Activated T-cell treated with anti-CD3 and anti-CD28 coated beads, Interleukin-2, amount 50 U/mL, for 24 hours (primary cell): ENCODE measurements at regions not wholly inside any gene's neighbourhood (a gene's known extent, or its start where the extent isn't known, plus 50 kb on each side); places are given as distances from the start of the nearest gene placed in this dataset.

Source experiments
- DNase-seq: peaks from one replicate; pipeline ENCODE4 v3.0.0-alpha.2; 2020
- H3K27ac Mint-ChIP-seq: 2 replicates; pipeline ENCODE4 v1.8.0; 2020; ENCODE audit warnings: mild to moderate bottlenecking, mixed read lengths
- H3K27me3 Mint-ChIP-seq: 2 replicates; pipeline ENCODE4 v1.8.0; 2020; ENCODE audit warnings: mixed read lengths
- H3K36me3 Mint-ChIP-seq: 2 replicates; pipeline ENCODE4 v1.8.0; 2020; ENCODE audit warnings: low read depth, mixed read lengths
- H3K4me1 Mint-ChIP-seq: 2 replicates; pipeline ENCODE4 v1.8.0; 2020; ENCODE audit warnings: low read depth, mixed read lengths
- H3K4me3 Mint-ChIP-seq: 2 replicates; pipeline ENCODE4 v1.8.0; 2020; ENCODE audit warnings: mild to moderate bottlenecking, moderate library complexity, mixed read lengths
- H3K9me3 Mint-ChIP-seq: 2 replicates; pipeline ENCODE4 v1.8.0; 2020; ENCODE audit warnings: mixed read lengths

DNA sequence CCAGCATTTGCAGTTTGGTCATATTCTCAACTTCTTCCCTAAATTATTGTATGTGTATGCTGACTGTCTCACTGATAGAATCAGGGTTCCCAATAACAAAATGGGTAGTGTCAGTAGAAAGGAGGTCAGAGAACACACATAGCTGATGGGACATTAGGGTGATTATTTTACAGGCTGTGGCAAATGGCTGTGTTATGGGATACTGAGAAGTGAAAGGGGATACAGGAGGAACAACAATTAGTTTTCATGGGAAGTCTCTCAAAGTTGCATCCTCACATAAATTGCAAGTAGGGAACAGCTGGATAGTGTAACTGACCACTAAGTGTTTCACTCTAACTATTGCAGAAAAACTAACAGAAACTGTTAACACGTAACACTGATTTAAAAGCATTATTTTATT is 1199.3 kb downstream of the PCDH17 start:
- H3K9me3 Mint-ChIP-seq: no peaks in the 10 kb centered on the region

DNA sequence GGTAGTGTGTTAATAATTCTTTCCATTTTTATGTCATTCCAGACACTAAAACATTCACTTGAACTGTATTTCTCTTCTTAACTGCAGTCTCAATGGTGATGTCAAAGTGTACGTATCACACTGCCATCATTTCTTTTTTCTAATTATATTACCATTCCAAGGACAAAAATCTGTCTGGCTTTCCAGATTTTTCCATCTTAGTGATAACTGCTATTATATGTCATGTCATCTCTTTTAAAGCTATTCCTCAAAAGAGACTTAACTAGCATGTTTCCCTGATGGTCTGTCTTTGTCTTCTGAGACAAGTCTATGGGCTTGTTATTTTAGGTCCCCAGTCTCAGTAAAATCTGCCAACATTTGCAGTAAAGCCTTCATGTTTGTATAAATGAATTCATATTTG is 1207.1 kb downstream of the PCDH17 start:
- Mint-ChIP-seq H3K4me3 (no peak overlapping the region), H3K27me3 (no peaks in the 10 kb centered on the region), H3K27ac (no peak overlapping the region), H3K4me1 (no peaks in the 10 kb centered on the region), H3K9me3 (peaks cover 3% of the 10 kb centered on the region), H3K36me3 (no peaks in the 10 kb centered on the region)
- no peak for DNase-seq

More for the DNA sequence above, 1199.3 kb downstream of the PCDH17 start:
- H3K27ac Mint-ChIP-seq: no peak overlapping the region
- no peaks in the 10 kb centered on the region for H3K27me3 Mint-ChIP-seq
- no peak overlapping the region for H3K4me3 Mint-ChIP-seq
- DNase-seq: no peak
- no peaks in the 10 kb centered on the region for H3K36me3 Mint-ChIP-seq
- H3K4me1 Mint-ChIP-seq: no peaks in the 10 kb centered on the region

DNA sequence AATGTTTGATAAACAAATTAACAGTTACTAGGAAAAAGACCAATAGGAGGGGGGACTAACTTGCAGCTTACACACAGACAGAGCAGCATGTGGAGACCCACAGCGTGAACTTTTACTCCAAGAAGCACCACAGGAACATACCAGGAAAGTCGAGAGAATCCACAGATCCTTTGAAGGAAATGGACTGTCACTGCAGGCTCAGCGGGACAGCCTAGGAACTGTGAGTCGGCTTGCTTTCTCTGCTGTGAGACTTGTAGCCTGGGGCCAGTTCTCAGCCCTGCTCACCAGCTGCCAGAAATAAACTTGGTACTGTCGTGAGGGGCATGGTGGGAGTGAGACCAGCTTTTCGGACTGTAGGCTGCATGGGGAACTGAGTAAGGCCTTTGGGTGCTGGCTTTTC is 1211.5 kb downstream of the PCDH17 start:
- H3K36me3 Mint-ChIP-seq: no peaks in the 10 kb centered on the region
- H3K4me1 Mint-ChIP-seq: no peaks in the 10 kb centered on the region
- no peak overlapping the region for H3K27ac Mint-ChIP-seq
- no peaks in the 10 kb centered on the region for H3K27me3 Mint-ChIP-seq
- no peak for DNase-seq
- peaks cover 25% of the 10 kb centered on the region for H3K9me3 Mint-ChIP-seq
- H3K4me3 Mint-ChIP-seq: no peak overlapping the region

DNA sequence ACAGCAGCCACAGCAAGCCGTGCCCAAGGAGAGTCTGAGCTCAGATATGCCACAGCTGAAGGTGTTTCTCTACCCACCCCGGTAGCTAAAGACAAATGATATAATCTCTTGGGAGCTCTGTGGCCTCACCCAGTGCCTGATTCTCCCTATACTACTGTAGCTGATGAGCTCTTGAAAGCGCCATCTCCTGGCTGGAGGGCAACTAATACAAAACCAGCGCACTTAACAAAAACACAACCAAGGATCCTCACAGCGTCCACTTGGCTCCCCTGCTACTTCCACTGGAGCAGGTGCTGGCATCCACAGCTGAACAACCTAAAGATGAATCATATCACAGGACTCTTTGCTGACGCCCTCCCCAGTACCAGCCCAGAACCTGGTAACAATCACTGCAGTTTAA is 1212.0 kb downstream of the PCDH17 start:
- H3K4me3 Mint-ChIP-seq: no peak overlapping the region
- H3K9me3 Mint-ChIP-seq: peaks cover 25% of the 10 kb centered on the region
- H3K36me3 Mint-ChIP-seq: no peaks in the 10 kb centered on the region
- H3K27me3 Mint-ChIP-seq: no peaks in the 10 kb centered on the region
- H3K27ac Mint-ChIP-seq: no peak overlapping the region
- DNase-seq: no peak
- H3K4me1 Mint-ChIP-seq: no peaks in the 10 kb centered on the region

DNA sequence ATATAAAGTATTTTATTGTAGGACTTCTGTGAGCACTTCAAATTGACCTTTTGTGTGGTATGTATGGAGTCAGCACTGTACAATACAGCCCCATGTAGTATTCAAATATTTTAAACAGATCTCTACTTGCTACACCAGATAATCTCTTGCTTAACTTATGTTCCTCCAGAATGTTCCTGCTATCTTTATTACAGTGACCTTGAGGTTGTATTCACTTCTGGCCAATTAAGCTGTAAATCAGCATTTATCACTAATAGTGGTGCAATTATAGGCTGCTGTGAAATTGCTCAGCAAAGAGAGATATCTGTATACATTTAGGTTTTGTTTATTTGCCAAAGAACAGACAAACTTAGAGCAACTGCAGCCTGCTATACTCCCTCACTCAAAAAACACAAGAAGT is 1218.6 kb downstream of the PCDH17 start:
- Mint-ChIP-seq H3K27me3 (no peaks in the 10 kb centered on the region), H3K36me3 (no peaks in the 10 kb centered on the region)

DNA sequence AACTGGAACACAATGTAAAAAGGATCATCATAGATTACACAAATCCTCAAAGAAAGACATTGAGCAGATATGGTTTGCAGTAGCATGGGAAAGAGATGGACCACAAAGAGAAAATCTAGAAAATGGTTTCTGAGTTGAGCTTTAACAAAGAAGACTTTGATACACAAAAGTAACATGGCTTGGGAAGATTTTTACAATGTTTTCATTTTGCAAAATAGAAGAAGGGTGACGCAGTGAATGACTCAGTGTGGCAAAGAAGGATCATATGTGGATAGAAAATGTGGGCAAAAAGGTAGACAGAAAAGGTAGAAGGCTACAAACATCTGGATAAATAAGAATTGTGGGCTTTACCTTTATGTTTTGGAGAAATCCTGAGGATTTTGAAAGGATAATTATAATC is 1220.5 kb downstream of the PCDH17 start:
- Mint-ChIP-seq H3K4me1 (no peaks in the 10 kb centered on the region), H3K4me3 (no peak overlapping the region), H3K27ac (no peak overlapping the region), H3K36me3 (no peaks in the 10 kb centered on the region), H3K27me3 (no peaks in the 10 kb centered on the region), H3K9me3 (peaks cover 2% of the 10 kb centered on the region)
- no peak for DNase-seq

More for the DNA sequence above, 1218.6 kb downstream of the PCDH17 start:
- Mint-ChIP-seq H3K4me1 (no peaks in the 10 kb centered on the region), H3K4me3 (no peak overlapping the region), H3K9me3 (peaks cover 12% of the 10 kb centered on the region), H3K27ac (no peak overlapping the region)
- DNase-seq: no peak

DNA sequence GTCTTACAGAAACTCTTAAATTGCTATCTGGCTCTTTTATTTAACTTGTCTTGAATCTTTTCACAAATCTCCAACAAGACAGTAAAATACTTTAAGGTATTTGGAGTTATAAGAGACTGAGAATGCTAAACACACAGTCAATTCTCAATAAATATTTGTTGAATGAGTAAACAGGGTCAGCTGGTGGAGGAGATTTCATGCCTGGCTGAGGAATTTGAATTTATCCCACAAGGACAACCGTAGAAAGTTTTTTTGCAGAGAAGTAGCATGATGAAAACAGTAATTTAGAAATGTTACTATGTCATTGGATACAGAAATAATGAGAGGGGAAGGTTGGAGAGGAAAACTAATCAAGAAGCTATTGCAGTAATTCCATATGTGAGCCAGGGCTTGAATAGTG is 1223.7 kb downstream of the PCDH17 start:
- no peaks in the 10 kb centered on the region for H3K4me1 Mint-ChIP-seq
- H3K27ac Mint-ChIP-seq: no peak overlapping the region
- no peak for DNase-seq
- no peaks in the 10 kb centered on the region for H3K27me3 Mint-ChIP-seq
- H3K9me3 Mint-ChIP-seq: peaks cover 2% of the 10 kb centered on the region
- H3K36me3 Mint-ChIP-seq: no peaks in the 10 kb centered on the region
- no peak overlapping the region for H3K4me3 Mint-ChIP-seq

DNA sequence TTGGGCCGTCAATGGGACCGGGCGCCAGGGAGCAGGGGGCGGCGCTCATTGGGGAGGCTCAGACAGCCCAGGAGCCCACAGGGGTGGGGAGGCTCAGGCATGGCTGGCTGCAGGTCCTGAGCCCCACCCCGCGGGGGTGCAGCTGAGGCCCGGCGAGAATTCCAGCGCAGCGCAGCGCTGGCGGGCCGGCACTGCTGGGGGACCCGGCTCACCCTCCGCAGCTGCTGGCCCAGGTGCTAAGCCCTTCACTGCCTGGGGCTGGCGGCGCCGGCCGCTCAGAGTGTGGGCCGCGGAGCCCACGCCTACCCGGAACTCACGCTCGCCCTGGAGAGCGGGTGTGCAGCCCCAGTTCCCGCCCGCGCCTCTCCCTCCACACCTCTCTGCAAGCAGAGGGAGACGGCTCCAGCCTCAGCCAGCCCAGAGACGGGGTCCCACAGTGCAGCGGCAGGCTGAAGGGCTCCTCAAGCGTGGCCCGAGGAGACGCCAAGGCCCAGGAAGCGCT is 1227.4 kb downstream of the PCDH17 start:
- Mint-ChIP-seq H3K9me3 (peaks cover 2% of the 10 kb centered on the region), H3K27ac (no peak overlapping the region), H3K4me1 (no peaks in the 10 kb centered on the region), H3K27me3 (no peaks in the 10 kb centered on the region), H3K36me3 (no peaks in the 10 kb centered on the region), H3K4me3 (no peak overlapping the region)
- DNase-seq: no peak

DNA sequence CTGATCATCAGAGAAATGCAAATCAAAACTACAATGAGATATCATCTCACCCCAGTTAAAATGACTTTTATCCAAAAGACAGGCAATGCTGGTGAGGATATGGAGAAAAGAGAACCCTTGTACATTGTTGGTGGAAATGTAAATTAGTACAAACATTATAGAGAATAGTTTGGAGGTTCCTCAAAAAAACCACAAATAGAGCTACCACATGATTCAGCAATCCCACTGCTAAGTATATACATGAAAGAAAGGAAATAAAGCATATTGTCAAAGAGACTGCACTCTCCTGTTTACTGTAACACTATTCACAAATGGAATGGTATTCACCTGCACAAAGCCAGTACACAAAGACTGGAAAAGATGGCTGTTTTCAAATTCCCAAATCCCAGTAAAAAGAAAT is 1233.7 kb downstream of the PCDH17 start:
- Mint-ChIP-seq H3K27me3 (no peaks in the 10 kb centered on the region), H3K36me3 (no peaks in the 10 kb centered on the region), H3K9me3 (peaks cover 5% of the 10 kb centered on the region), H3K4me3 (no peak overlapping the region), H3K4me1 (no peaks in the 10 kb centered on the region), H3K27ac (no peak overlapping the region)
- no peak for DNase-seq

DNA sequence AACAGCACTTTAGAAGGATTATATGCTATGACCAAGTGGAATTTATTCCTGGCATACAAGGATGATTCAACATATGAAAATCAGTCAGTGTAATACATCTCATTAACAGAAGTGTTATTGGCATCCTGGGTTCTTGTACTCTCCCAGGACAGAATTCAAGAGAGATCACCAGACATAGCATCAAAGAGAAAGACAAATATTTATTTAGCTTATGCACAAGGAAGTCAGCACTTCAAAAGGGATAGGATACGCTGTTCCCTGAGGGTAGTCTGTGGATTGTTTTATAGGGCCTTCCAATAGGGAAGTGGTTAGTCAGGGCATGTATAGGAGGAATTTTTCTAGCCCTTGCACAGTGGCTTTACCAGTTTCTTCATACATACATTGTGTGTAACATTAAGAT is 1238.0 kb downstream of the PCDH17 start:
- no peak for DNase-seq
- Mint-ChIP-seq H3K9me3 (peaks cover 5% of the 10 kb centered on the region), H3K4me3 (no peak overlapping the region), H3K36me3 (no peaks in the 10 kb centered on the region), H3K27ac (no peak overlapping the region), H3K27me3 (no peaks in the 10 kb centered on the region), H3K4me1 (no peaks in the 10 kb centered on the region)

DNA sequence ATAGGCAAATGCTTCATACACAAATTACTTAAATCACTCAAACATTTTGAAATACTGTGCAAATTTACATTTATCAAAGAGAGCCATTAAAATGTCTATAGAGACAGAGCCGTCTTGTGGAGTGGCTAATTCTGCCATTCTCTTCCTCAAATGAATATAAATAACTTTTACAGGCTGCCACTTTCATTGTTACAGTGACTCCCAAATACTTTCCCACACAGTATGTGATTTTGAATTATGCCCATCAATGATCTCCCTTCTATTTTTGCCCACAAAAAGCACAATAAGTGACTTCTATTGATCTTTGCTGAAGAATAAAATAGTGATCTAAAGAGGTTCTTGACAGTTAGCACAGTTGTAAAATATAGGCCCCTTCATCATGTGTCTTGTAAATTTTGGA is 1244.9 kb downstream of the PCDH17 start:
- DNase-seq: no peak
- no peak overlapping the region for H3K27ac Mint-ChIP-seq
- H3K27me3 Mint-ChIP-seq: no peaks in the 10 kb centered on the region
- no peaks in the 10 kb centered on the region for H3K36me3 Mint-ChIP-seq
- H3K9me3 Mint-ChIP-seq: no peaks in the 10 kb centered on the region
- no peak overlapping the region for H3K4me3 Mint-ChIP-seq
- H3K4me1 Mint-ChIP-seq: no peaks in the 10 kb centered on the region

DNA sequence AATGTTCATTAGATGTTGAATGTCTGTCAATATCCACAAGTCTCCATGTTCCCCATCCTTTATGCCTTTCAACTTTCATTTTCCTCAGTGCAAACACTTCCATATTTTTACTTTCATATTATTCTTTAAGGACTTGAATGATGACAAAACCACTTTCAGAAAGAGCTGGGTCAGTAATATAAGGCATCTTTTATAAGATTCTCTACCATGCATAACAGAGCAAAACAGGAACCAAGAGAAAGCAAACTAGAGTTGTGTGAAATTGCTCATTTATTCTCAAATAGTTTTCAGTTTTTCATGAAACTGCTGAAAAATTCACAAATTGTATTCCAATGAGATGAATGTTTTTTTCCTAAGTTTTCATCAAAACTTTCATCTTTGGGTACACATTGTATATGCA is 1247.6 kb downstream of the PCDH17 start:
- no peak for DNase-seq
- Mint-ChIP-seq H3K9me3 (no peaks in the 10 kb centered on the region), H3K27me3 (no peaks in the 10 kb centered on the region), H3K4me1 (no peaks in the 10 kb centered on the region), H3K36me3 (no peaks in the 10 kb centered on the region), H3K27ac (no peak overlapping the region), H3K4me3 (no peak overlapping the region)

DNA sequence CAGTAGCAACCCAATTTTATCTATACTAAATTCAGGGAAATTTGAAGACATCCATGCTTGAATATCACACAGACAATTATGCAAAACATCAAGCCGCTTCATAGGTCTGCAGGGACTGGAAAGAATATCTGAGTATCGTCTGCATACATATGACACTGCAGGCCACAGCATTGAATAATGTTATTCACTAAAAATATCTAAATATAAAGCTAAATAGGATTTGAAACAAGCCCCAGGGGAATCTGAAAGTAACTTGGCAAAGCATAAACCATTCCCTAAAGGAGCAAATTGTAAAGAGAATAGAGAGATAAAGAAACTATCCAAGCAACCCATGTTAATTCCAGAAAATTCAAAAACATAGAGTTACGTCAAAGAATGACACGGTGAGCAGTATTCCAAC is 1251.0 kb downstream of the PCDH17 start:
- no peak for DNase-seq
- no peak overlapping the region for H3K27ac Mint-ChIP-seq
- no peaks in the 10 kb centered on the region for H3K9me3 Mint-ChIP-seq
- no peaks in the 10 kb centered on the region for H3K4me1 Mint-ChIP-seq
- no peaks in the 10 kb centered on the region for H3K36me3 Mint-ChIP-seq
- no peak overlapping the region for H3K4me3 Mint-ChIP-seq
- H3K27me3 Mint-ChIP-seq: no peaks in the 10 kb centered on the region

DNA sequence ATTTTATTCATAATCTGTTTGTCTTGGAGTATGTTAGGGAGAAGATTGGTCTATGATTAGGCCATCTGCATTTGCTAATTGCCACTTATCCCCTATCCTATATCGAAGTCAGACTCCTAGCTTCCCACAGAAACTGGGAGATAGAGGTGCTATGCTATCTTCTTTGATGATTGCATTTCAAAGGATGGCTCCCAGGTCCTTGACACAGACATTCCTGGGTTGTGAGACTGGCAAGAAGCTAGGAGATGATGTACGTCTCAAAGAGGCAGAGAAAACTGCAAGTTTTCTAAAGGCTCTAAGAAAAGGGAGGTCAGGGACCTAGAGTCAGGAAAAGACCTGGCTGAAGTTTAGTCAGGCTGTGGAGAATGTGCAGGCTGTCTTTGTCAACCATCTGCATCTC is 1251.9 kb downstream of the PCDH17 start:
- H3K27me3 Mint-ChIP-seq: no peaks in the 10 kb centered on the region

DNA sequence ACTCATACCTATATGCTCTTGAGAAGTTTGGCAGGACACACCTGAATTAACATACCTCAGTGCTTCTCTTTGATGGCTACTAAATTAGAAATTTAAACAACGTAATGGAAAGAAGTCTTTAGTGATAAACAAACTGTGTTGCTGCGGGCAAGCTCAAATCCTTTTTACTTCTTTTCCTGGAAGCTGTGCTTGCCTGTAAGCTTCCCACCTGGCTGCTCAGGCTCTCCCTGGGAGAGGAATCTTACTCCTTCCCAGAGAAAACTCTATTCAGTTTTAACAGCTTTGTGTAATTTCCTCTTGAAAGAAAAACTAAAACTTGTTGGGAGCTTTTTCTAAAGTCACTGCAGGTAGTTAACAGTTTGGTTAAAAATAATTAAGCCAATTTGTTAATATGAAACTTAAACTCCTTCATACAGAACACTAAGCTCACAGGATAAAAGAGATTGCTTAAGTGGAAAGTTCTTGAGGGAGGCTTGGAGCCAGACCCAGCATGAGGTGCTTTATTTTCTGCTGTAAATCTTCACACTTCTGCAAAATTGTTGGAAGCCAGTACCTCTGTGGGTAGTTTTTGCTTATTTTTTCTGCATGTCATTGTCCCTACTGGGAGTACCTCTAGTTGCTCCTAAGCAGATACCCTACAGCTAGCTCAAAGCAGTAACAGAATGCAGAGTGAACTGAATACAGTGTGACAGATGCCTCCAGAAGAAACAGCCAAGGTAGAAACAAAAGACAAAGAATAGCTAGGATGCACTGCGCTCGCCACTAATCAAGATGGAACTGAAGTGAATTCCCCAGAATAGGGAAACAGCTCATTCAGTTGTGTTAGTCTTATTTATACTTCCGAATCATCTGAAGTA is 1253.0 kb downstream of the PCDH17 start:
- no peak overlapping the region for H3K4me3 Mint-ChIP-seq
- H3K27ac Mint-ChIP-seq: no peak overlapping the region
- H3K27me3 Mint-ChIP-seq: no peaks in the 10 kb centered on the region
- H3K36me3 Mint-ChIP-seq: no peaks in the 10 kb centered on the region
- H3K4me1 Mint-ChIP-seq: no peaks in the 10 kb centered on the region
- H3K9me3 Mint-ChIP-seq: no peaks in the 10 kb centered on the region
- DNase-seq: no peak

More for the DNA sequence above, 1251.9 kb downstream of the PCDH17 start:
- no peak for DNase-seq
- H3K4me3 Mint-ChIP-seq: no peak overlapping the region
- no peaks in the 10 kb centered on the region for H3K9me3 Mint-ChIP-seq
- no peaks in the 10 kb centered on the region for H3K36me3 Mint-ChIP-seq
- H3K27ac Mint-ChIP-seq: no peak overlapping the region
- H3K4me1 Mint-ChIP-seq: no peaks in the 10 kb centered on the region
